NOMO-1 (cell line): ENCODE measurements at regions not wholly inside any gene's neighbourhood (a gene's known extent, or its start where the extent isn't known, plus 50 kb on each side); places are given as distances from the start of the nearest gene placed in this dataset.

Experiments used
- DNase-seq, 2 experiments: peaks; one replicate each; lab custom pipeline; 2025; ENCODE audit not compliant: unreplicated experiment in 2 of 2; lab: John Stamatoyannopoulos, UW

- DNase-seq, result peak; percentile 44 to 53
These were observed 109.0 kb downstream of the HFE start for GRCh38 chr6:26195924-26196845.

- DNase-seq, result peak; percentile 86 to 93
These were observed 109.8 kb downstream of the HFE start for GRCh38 chr6:26196846-26197635.

GRCh38 chr6:26197636-26197932 lies 110.4 kb downstream of the HFE start:
- no peak for DNase-seq

- peak; percentile 34 to 75 for DNase-seq
These were observed 110.9 kb downstream of the HFE start for GRCh38 chr6:26197933-26198721.

- DNase-seq, result peak; percentile 58 to 66
These were observed 111.5 kb downstream of the HFE start for GRCh38 chr6:26198722-26199056.

- peak; percentile 74 to 95 for DNase-seq
These were observed 112.0 kb downstream of the HFE start for GRCh38 chr6:26199057-26199772.

- peak; percentile 56 to 71 for DNase-seq
These were observed 112.8 kb downstream of the HFE start for GRCh38 chr6:26199773-26200764.

GRCh38 chr6:26200918-26201721 lies 113.9 kb downstream of the HFE start:
- DNase-seq, result no peak

GRCh38 chr6:26202201-26202611 lies 115.0 kb downstream of the HFE start:
- DNase-seq, result no peak

- DNase-seq, result no peak
These were observed 115.8 kb downstream of the HFE start for GRCh38 chr6:26202811-26203583.

- DNase-seq, result peak; percentile 87 to 93
These were observed 117.3 kb downstream of the HFE start for GRCh38 chr6:26204332-26205160.

GRCh38 chr6:26205161-26205624 lies 118.0 kb downstream of the HFE start:
- peak; percentile 90 to 93 for DNase-seq

GRCh38 chr6:26205625-26206574 lies 118.7 kb downstream of the HFE start:
- DNase-seq, result peak; percentile 41 to 79

GRCh38 chr6:26206868-26207801 lies 119.9 kb downstream of the HFE start:
- no peak for DNase-seq

GRCh38 chr6:26211963-26212362 lies 124.7 kb downstream of the HFE start:
- peak in 1 of 2 experiments; percentile 27 for DNase-seq
